BE2C (cell line): ENCODE measurements at regions not wholly inside any gene's neighbourhood (a gene's known extent, or its start where the extent isn't known, plus 50 kb on each side); places are given as distances from the start of the nearest gene placed in this dataset.

Experiments
- DNase-seq: peaks from one replicate; pipeline ENCODE4 v3.0.0-alpha.2; 2020
- H3K27me3 ChIP-seq: fragments of 250-450 bp; sonication (Bioruptor Pico); 2 replicates; pipeline ENCODE4 v1.5.1; 2020; ENCODE audit warnings: mild to moderate bottlenecking
- H3K36me3 ChIP-seq: fragments of 250-450 bp; sonication (Bioruptor Pico); 2 replicates; pipeline ENCODE4 v1.5.1; 2020; ENCODE audit warnings: mild to moderate bottlenecking
- H3K4me1 ChIP-seq: fragments of 250-450 bp; sonication (Bioruptor Pico); 2 replicates; pipeline ENCODE4 v1.5.1; 2020
- H3K4me3 ChIP-seq: 2 replicates; pipeline ENCODE4 v1.5.1; 2011; ENCODE audit warnings: low read depth, low read length
- H3K9me3 ChIP-seq: fragments of 250-450 bp; sonication (Bioruptor Pico); 2 replicates; pipeline ENCODE4 v1.5.1; 2020
- CTCF ChIP-seq: IDR thresholded peaks from 2 replicates; pipeline ENCODE4 v1.5.1; 2012; ENCODE audit warnings: mild to moderate bottlenecking, low read depth, low read length

- TF ChIP-seq CTCF, result no peak
- DNase-seq, result no peak
- H3K27me3 ChIP-seq, result no peaks in the 10 kb centered on the region
- H3K36me3 ChIP-seq, result no peaks in the 10 kb centered on the region
- no peak overlapping the region for H3K4me3 ChIP-seq
- H3K9me3 ChIP-seq, result no peaks in the 10 kb centered on the region
- H3K4me1 ChIP-seq, result no peaks in the 10 kb centered on the region; the same call in 1 of the 2 replicates
Observed at GRCh38 chr5:68644971-68645370, 429.4 kb downstream of the PIK3R1 start.

GRCh38 chr5:68646144-68646543, 430.6 kb downstream of the PIK3R1 start:
- H3K4me3 ChIP-seq, result no peak overlapping the region
- no peaks in the 10 kb centered on the region for H3K27me3 ChIP-seq
- H3K36me3 ChIP-seq, result no peaks in the 10 kb centered on the region
- no peak for TF ChIP-seq CTCF
- DNase-seq, result no peak
- H3K4me1 ChIP-seq, result peaks cover under 1% of the 10 kb centered on the region; the same call in 1 of the 2 replicates
- no peaks in the 10 kb centered on the region for H3K9me3 ChIP-seq

GRCh38 chr5:68647743-68648142, 432.2 kb downstream of the PIK3R1 start:
- H3K27me3 ChIP-seq, result no peaks in the 10 kb centered on the region
- no peaks in the 10 kb centered on the region for H3K36me3 ChIP-seq
- H3K4me3 ChIP-seq, result no peak overlapping the region
- H3K4me1 ChIP-seq, result peaks cover 14% of the 10 kb centered on the region
- DNase-seq, result no peak
- TF ChIP-seq CTCF, result no peak
- no peaks in the 10 kb centered on the region for H3K9me3 ChIP-seq

GRCh38 chr5:68648944-68649857, 433.6 kb downstream of the PIK3R1 start:
- no peak for TF ChIP-seq CTCF
- no peak for DNase-seq
- H3K9me3 ChIP-seq, result no peaks in the 10 kb centered on the region
- no peaks in the 10 kb centered on the region for H3K36me3 ChIP-seq
- peaks cover 22% of the 10 kb centered on the region for H3K4me1 ChIP-seq
- no peaks in the 10 kb centered on the region for H3K27me3 ChIP-seq
- no peak overlapping the region for H3K4me3 ChIP-seq

GRCh38 chr5:68652534-68652965, 437.0 kb downstream of the PIK3R1 start:
- no peak for DNase-seq
- Histone ChIP-seq H3K9me3 (no peaks in the 10 kb centered on the region), H3K4me3 (no peak overlapping the region), H3K36me3 (no peaks in the 10 kb centered on the region), H3K27me3 (no peaks in the 10 kb centered on the region), H3K4me1 (peaks cover 40% of the 10 kb centered on the region)
- TF ChIP-seq CTCF, result no peak

- Histone ChIP-seq H3K27me3 (no peaks in the 10 kb centered on the region), H3K4me1 (peaks cover 46% of the 10 kb centered on the region), H3K36me3 (no peaks in the 10 kb centered on the region), H3K9me3 (no peaks in the 10 kb centered on the region), H3K4me3 (no peak overlapping the region)
- DNase-seq, result peak; percentile 26
- TF ChIP-seq CTCF, result no peak
Observed at GRCh38 chr5:68653471-68653870, 437.9 kb downstream of the PIK3R1 start.
